Neural progenitor cell (in vitro differentiated cells): ENCODE measurements at regions not wholly inside any gene's neighbourhood (a gene's known extent, or its start where the extent isn't known, plus 50 kb on each side); places are given as distances from the start of the nearest gene placed in this dataset.

ENCODE experiments used
- EZH2 ChIP-seq: fragments of 200-600 bp; sonication (generic); IDR thresholded peaks from 2 replicates; pipeline ENCODE4 v1.6.1; 2017; ENCODE audit warnings: antibody characterized with exemption, mild to moderate bottlenecking, moderate library complexity
- TF ChIP-seq, protein P1 (sequence below): fragments of 200-600 bp; sonication (generic); IDR thresholded peaks from 2 replicates; pipeline ENCODE4 v1.5.1; 2017; ENCODE audit warnings: antibody characterized with exemption, mild to moderate bottlenecking

DNA sequence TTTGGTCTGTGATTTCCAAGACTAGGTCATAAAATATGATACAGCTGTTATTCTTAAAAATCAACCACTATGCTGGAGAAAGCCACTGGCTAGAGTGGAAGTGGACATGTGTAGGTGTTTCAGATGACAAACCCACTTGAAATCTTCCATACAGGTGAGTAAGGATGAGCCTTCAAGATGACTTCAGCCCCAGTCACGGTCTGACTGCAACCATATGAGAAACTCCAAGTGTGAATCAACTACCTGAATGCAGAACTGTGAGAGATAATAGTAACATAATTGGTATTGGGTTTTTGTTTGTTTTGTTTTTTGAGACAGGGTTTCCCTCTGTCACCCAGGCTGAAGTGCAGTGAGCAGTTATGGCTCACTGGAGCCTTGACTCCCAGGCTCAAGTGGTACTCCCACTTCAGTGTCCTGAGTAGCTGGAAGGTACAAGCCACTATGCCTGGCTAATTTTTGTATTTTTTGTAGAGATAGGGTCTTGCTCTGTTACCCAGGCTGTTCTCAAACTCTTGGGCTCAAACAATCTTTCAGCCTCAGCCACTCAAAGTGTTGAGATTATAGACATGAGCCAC lies 273.3 kb upstream of the LRIG3 start:
- TF ChIP-seq, protein P1, sequence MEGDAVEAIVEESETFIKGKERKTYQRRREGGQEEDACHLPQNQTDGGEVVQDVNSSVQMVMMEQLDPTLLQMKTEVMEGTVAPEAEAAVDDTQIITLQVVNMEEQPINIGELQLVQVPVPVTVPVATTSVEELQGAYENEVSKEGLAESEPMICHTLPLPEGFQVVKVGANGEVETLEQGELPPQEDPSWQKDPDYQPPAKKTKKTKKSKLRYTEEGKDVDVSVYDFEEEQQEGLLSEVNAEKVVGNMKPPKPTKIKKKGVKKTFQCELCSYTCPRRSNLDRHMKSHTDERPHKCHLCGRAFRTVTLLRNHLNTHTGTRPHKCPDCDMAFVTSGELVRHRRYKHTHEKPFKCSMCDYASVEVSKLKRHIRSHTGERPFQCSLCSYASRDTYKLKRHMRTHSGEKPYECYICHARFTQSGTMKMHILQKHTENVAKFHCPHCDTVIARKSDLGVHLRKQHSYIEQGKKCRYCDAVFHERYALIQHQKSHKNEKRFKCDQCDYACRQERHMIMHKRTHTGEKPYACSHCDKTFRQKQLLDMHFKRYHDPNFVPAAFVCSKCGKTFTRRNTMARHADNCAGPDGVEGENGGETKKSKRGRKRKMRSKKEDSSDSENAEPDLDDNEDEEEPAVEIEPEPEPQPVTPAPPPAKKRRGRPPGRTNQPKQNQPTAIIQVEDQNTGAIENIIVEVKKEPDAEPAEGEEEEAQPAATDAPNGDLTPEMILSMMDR, result no peak
- no peak for TF ChIP-seq EZH2
